Esophagus muscularis mucosa (tissue), 4 donors: ENCODE measurements at regions not wholly inside any gene's neighbourhood (a gene's known extent, or its start where the extent isn't known, plus 50 kb on each side); places are given as distances from the start of the nearest gene placed in this dataset.

Source experiments
- DNase-seq: peaks from one replicate; pipeline ENCODE4 v3.0.0-alpha.2; 2017; ENCODE audit errors: extremely low spot score
- H3K27ac ChIP-seq, 4 donors: fragments of 200-600 bp; sonication (generic); replicated peaks in 1 of 4; 1 replicate in 3 of 4; 2 replicates in 1 of 4; pipeline ENCODE4 v1.5.1; 2016 to 2019; ENCODE audit warnings: mild to moderate bottlenecking in 1 of 4
- H3K27me3 ChIP-seq, 4 donors: fragments of 200-600 bp; sonication (generic); one replicate each; pipeline versions ENCODE4 v1.5.1 to v1.6.0; 2016 to 2019
- H3K36me3 ChIP-seq, 4 donors: fragments of 200-600 bp; sonication (generic); one replicate each; pipeline ENCODE4 v1.5.1; 2016 to 2019
- H3K4me1 ChIP-seq, 4 donors: fragments of 200-600 bp; sonication (generic); one replicate each; pipeline ENCODE4 v1.5.1; 2016 to 2019
- H3K4me3 ChIP-seq, 4 donors: fragments of 200-600 bp; sonication (generic); 1 replicate in 2 of 4; 2 replicates in 2 of 4; pipeline ENCODE4 v1.5.1; 2016 to 2019; ENCODE audit warnings: mild to moderate bottlenecking in 4 of 4, moderate library complexity in 1 of 4
- H3K9me3 ChIP-seq, 4 donors: fragments of 200-600 bp; sonication (generic); 1 replicate in 3 of 4; 2 replicates in 1 of 4; pipeline ENCODE4 v1.5.1; 2016 to 2019
- EP300 ChIP-seq: sonication (generic); formaldehyde crosslinking; IDR thresholded peaks from one replicate; pipeline ENCODE4 v1.6.1; 2017; ENCODE audit warnings: antibody characterized with exemption
- POLR2A ChIP-seq: fragments of 450-650 bp; IDR thresholded peaks from one replicate; pipeline ENCODE4 v1.6.1; 2017; ENCODE audit warnings: antibody characterized with exemption, moderate library complexity, mild to moderate bottlenecking, low read depth
- POLR2AphosphoS5 ChIP-seq, 2 donors: sonication (generic); formaldehyde crosslinking; IDR thresholded peaks; one replicate each; pipeline ENCODE4 v1.6.1; 2017; ENCODE audit warnings: antibody characterized with exemption in 2 of 2
- WGBS: methylation state at CpG from one replicate; pipeline ENCODE4 v1.1.5; 2018; 5-methylcytosine and 5-hydroxymethylcytosine counted together
- intact Hi-C: fragments of 100-400 bp; cut with DNase I; formaldehyde crosslinking; loops from one replicate; pipeline ENCODE4 v1.15.1; 2023
- TF ChIP-seq, protein P1 (sequence below), 3 experiments: fragments of 200-600 bp in 2 of 3; fragments of 450-650 bp in 1 of 3; sonication (generic) in 2 of 3; IDR thresholded peaks; one replicate each; pipeline ENCODE4 v1.5.1; 2017 to 2019; ENCODE audit warnings: antibody characterized with exemption in 3 of 3, mild to moderate bottlenecking in 2 of 3, moderate library complexity in 1 of 3

DNA sequence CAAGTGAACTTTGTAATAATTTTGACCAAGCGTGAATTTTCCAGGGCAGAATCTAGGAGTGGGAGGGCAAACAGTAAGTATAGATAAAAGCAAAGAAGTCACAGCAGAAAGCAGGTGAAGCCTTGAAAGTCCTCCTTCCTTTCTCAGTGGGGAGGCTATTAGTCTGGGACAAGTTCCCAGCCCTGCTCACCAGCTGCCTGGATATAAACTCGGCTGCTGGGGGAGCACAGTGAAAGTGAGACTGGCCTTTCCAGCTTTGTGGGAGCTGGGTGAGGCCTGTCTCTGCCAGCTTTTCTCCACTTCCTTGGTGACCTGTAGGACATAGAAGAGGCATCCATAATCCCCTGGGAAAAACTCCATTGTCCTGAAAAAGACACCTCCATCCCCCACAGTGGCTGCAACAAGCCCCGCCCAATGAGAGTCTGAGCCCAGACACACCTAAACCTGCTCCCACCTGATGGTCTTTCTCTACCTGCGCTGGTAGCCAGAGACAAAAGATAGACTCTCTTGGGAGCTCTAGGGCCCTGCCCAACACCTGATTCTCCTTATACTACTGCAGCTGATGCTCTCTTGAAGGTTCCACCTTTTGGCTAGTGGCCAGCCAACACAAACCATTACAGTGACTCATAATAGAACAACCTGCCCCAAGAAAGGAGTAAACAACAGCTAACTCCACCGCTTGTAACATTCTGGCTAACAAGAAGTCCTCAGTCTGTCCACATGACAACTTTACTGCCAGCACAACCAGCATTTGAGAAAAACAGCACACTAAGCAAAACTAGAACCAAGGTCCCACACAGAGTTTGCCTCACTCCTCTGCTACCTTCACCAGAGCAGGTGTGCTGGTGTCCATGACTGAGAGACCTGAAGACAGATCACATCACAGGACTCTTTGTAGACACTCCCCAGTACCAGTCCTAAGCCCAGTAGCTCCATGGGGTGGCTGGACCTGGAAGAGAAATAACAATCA is 252.2 kb upstream of the SLITRK6 start:
- H3K4me3 ChIP-seq, result no peak overlapping the region
- no peak overlapping the region for H3K27ac ChIP-seq
- H3K4me1 ChIP-seq, result no peaks in the 10 kb centered on the region
- intact Hi-C loops, result no loop called here
- TF ChIP-seq POLR2A (no peak), POLR2AphosphoS5 (IDR thresholded peaks at IDR 0.05) (no peak), EP300 (no peak)
- TF ChIP-seq, protein P1, sequence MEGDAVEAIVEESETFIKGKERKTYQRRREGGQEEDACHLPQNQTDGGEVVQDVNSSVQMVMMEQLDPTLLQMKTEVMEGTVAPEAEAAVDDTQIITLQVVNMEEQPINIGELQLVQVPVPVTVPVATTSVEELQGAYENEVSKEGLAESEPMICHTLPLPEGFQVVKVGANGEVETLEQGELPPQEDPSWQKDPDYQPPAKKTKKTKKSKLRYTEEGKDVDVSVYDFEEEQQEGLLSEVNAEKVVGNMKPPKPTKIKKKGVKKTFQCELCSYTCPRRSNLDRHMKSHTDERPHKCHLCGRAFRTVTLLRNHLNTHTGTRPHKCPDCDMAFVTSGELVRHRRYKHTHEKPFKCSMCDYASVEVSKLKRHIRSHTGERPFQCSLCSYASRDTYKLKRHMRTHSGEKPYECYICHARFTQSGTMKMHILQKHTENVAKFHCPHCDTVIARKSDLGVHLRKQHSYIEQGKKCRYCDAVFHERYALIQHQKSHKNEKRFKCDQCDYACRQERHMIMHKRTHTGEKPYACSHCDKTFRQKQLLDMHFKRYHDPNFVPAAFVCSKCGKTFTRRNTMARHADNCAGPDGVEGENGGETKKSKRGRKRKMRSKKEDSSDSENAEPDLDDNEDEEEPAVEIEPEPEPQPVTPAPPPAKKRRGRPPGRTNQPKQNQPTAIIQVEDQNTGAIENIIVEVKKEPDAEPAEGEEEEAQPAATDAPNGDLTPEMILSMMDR (IDR thresholded peaks at IDR 0.05), result no peak
- WGBS, result 74% methylated on average over 4 of the region's 5 CpGs
- no peak for DNase-seq
- no peaks in the 10 kb centered on the region for H3K27me3 ChIP-seq
- H3K9me3 ChIP-seq, result peaks cover 0 to 3% (median 0%) of the 10 kb centered on the region in 4 donors
- H3K36me3 ChIP-seq, result no peaks in the 10 kb centered on the region

DNA sequence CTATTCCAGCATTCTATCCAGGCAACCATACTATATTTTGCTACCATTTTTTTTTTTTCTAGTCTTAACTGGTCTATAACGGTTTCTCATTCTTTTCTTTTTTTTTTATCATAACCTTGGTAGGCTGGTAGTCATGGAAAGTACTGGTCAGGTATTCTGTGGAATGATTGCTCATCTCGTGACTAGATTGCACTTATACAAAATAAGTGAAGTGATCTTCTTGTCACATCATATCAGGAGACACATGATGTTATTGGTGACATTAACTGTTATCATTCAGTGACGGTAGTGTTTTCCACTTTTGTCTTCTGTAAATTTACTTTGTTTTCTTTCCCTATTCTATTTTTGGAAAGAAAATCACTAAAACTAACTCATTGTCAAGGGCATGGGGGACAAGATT is 239.3 kb upstream of the SLITRK6 start:
- intact Hi-C loops, result no loop called here
- no peaks in the 10 kb centered on the region for H3K36me3 ChIP-seq
- no peak for TF ChIP-seq EP300
- DNase-seq, result no peak
- no peaks in the 10 kb centered on the region for H3K9me3 ChIP-seq
- H3K4me3 ChIP-seq, result no peak overlapping the region
- no peaks in the 10 kb centered on the region for H3K27me3 ChIP-seq
- no peak overlapping the region for H3K27ac ChIP-seq
- 86% methylated on average over 3 of the region's 3 CpGs for WGBS
- H3K4me1 ChIP-seq, result no peaks in the 10 kb centered on the region

DNA sequence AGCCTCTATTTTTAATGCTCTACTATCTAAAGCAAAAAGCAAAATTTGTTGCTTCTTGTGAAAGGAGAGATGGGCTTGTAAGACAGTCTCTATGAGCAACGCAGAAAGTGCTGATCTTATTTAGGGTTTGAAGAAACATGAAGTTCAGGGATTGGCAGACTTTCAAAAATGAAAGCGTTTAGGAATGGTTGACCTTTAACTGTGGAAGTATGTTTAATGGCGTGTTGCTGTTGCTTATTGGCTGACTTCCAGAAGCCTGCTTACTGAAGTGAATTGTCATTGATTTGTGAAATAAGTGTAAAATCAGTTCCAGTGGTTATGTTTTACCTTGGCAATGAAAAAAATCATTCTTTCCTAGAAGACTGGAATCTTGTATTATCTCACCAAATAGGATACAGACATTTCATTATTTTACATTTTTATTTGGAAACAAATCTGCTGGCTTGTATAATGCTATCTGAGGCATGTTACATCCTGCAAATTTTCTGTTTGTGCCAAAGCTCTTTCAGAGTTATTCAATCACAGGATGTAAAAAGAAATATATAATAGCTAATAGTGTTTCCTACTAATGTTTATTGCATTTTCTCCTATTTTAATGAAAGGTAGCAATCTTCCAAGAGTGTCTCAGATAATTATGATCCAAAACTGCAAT is 221.3 kb upstream of the SLITRK6 start:
- TF ChIP-seq POLR2A (no peak), POLR2AphosphoS5 (IDR thresholded peaks at IDR 0.05) (no peak), EP300 (no peak)
- TF ChIP-seq, protein P1 (IDR thresholded peaks at IDR 0.05), result no peak
- H3K27me3 ChIP-seq, result no peaks in the 10 kb centered on the region
- no peaks in the 10 kb centered on the region for H3K36me3 ChIP-seq
- peak overlapping the region in 1 of 4 donors; percentile 0 for H3K27ac ChIP-seq
- H3K4me1 ChIP-seq, result peaks cover 0 to 14% (median 12%) of the 10 kb centered on the region in 4 donors
- WGBS, result 10% methylated on average over 3 of the region's 3 CpGs
- DNase-seq, result no peak
- intact Hi-C loops, result no loop called here
- no peak overlapping the region for H3K4me3 ChIP-seq
- H3K9me3 ChIP-seq, result no peaks in the 10 kb centered on the region

DNA sequence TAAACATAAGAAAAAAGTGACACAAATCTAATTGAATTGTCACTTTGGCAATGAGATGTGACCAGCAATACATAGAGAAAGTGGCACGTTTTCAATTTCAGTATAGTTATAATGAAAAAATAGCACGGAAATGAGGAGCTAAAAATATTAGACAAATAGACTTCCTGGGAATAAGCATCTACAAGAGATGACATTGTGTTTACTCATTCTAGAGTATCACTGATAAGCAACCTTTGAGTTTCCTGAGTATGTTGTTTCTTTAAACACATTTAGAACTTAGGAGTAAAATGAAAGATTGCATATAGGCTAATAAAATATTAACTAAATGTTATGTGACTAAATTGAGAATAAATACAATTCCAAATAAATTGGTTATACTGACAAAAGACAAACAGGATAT is 207.1 kb upstream of the SLITRK6 start:
- no peaks in the 10 kb centered on the region for H3K4me1 ChIP-seq
- no peak overlapping the region for H3K27ac ChIP-seq
- H3K36me3 ChIP-seq, result no peaks in the 10 kb centered on the region
- intact Hi-C loops, result no loop called here
- 36% methylated on average over 2 of the region's 2 CpGs for WGBS
- no peak for DNase-seq
- H3K27me3 ChIP-seq, result no peaks in the 10 kb centered on the region
- no peak overlapping the region for H3K4me3 ChIP-seq
- TF ChIP-seq POLR2AphosphoS5 (IDR thresholded peaks at IDR 0.05) (no peak), POLR2A (no peak), EP300 (no peak)
- TF ChIP-seq, protein P1 (IDR thresholded peaks at IDR 0.05), result no peak
- no peaks in the 10 kb centered on the region for H3K9me3 ChIP-seq

DNA sequence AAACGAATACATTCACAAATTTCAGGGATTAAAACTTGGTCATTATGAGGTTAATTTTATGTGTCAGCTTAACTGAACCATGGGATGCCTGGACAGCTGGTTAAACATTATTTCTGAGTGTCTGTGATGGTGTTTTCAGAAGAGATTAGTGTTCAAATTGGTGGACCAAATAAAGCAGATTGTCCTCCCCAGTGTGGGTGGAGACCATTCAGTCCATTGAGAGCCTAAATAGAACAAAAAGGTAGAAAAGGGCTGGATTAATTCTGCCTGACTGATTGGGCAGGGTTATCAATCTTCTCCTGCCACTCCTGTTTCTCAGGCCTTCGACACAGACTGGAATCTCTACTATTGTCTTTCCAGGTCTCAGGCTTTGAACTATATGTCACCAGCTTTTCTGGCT is 203.8 kb upstream of the SLITRK6 start:
- H3K9me3 ChIP-seq, result no peaks in the 10 kb centered on the region
- TF ChIP-seq EP300, result no peak
- TF ChIP-seq POLR2AphosphoS5 (IDR thresholded peaks at IDR 0.05), result no peak
- no peak for TF ChIP-seq POLR2A
- TF ChIP-seq, protein P1 (IDR thresholded peaks at IDR 0.05), result no peak
- H3K4me3 ChIP-seq, result no peak overlapping the region
- intact Hi-C loops, result no loop called here
- H3K27ac ChIP-seq, result no peak overlapping the region
- H3K4me1 ChIP-seq, result no peaks in the 10 kb centered on the region
- no peaks in the 10 kb centered on the region for H3K27me3 ChIP-seq
- no peaks in the 10 kb centered on the region for H3K36me3 ChIP-seq
- WGBS, result 61% methylated on average over 2 of the region's 2 CpGs
- no peak for DNase-seq
